ENCODE measurements at regions not wholly inside any gene's neighbourhood (a gene's known extent, or its start where the extent isn't known, plus 50 kb on each side); places are given as distances from the start of the nearest gene placed in this dataset.
A peak's percentile ranks its signal among the peaks of the same experiment; 100 is the strongest.

- no peaks in the 10 kb centered on the region for H3K4me1 ChIP-seq (ENCODE audit: low read length)
- H3K36me3 ChIP-seq (ENCODE audit: insufficient read depth, low read length) = no peaks in the 10 kb centered on the region
- no peak overlapping the region for H3K9ac ChIP-seq (ENCODE audit: low read length)
- no peaks in the 10 kb centered on the region for H4K20me1 ChIP-seq (ENCODE audit: insufficient read depth, low read depth, low read length)
- no peak for DNase-seq
- H3K9me2 ChIP-seq (replicated peaks; ENCODE audit: insufficient read depth, low read length) = no peaks in the 10 kb centered on the region
- H3K9me3 ChIP-seq (ENCODE audit: low read length) = no peaks in the 10 kb centered on the region
- H3K79me2 ChIP-seq (ENCODE audit: low read length) = no peaks in the 10 kb centered on the region
- H3K4me2 ChIP-seq (ENCODE audit: low read depth, low read length, poor library complexity, severe bottlenecking) = no peak overlapping the region
- no peak overlapping the region for H3K4me3 ChIP-seq (ENCODE audit: low read length)
- H3K27ac ChIP-seq (ENCODE audit: low read length) = no peak overlapping the region
- no peaks in the 10 kb centered on the region for H3K27me3 ChIP-seq (ENCODE audit: low read length)
- no peak overlapping the region for H2AFZ ChIP-seq (ENCODE audit: low read length)
Measured at GRCh38 chr12:58777815-58778214, 142.5 kb downstream of the LRIG3 start.

GRCh38 chr12:58781609-58782008, 138.7 kb downstream of the LRIG3 start:
- Histone ChIP-seq H3K9me2 (replicated peaks; ENCODE audit: insufficient read depth, low read length) (no peaks in the 10 kb centered on the region), H3K4me1 (ENCODE audit: low read length) (no peaks in the 10 kb centered on the region)

DNA sequence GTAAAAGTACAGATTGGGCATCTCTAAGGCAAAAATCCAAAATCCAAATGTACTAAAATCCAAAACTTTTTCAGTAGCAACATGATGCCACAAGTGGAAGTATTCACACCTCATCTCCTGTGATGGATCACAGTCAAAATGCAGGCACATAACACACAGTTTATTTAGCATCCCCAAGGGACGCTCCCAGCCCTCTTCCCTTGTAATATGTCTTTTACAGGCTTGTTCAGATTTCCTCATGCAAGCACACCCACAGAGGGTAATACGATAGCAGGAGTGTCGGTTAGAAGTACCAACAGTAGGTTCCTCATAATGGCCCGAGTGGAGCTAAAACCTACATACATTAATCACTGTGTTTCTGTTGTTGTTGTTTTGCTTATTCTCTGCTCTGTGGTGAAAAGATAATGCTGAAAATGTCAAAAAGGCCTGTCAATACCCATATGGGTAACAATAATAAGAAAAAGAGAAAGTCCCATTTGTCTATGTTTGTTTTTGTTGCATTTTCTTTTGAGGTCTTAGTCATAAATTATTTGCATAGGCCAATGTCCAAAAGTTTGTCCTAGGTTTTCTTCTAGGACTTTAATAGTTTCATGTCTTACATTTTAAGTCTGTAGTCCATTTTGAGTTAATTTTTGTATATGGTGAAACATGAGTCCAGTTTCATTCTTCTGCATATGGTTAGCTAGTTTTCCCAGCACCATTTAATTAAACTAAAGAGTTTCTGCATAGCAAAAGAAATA, 133.1 kb downstream of the LRIG3 start:
- Histone ChIP-seq H3K36me3 (ENCODE audit: insufficient read depth, low read length) (no peaks in the 10 kb centered on the region), H3K27ac (ENCODE audit: low read length) (no peak overlapping the region), H3K4me3 (ENCODE audit: low read length) (no peak overlapping the region)

More at GRCh38 chr12:58781609-58782008, 138.7 kb downstream of the LRIG3 start:
- DNase-seq = no peak
- Histone ChIP-seq H3K27me3 (ENCODE audit: low read length) (no peaks in the 10 kb centered on the region), H3K4me2 (ENCODE audit: low read depth, low read length, poor library complexity, severe bottlenecking) (no peak overlapping the region), H3K36me3 (ENCODE audit: insufficient read depth, low read length) (no peaks in the 10 kb centered on the region), H3K9me3 (ENCODE audit: low read length) (no peaks in the 10 kb centered on the region), H3K9ac (ENCODE audit: low read length) (no peak overlapping the region), H3K79me2 (ENCODE audit: low read length) (no peaks in the 10 kb centered on the region), H3K4me3 (ENCODE audit: low read length) (no peak overlapping the region), H4K20me1 (ENCODE audit: insufficient read depth, low read depth, low read length) (no peaks in the 10 kb centered on the region), H2AFZ (ENCODE audit: low read length) (no peak overlapping the region), H3K27ac (ENCODE audit: low read length) (no peak overlapping the region)

DNA sequence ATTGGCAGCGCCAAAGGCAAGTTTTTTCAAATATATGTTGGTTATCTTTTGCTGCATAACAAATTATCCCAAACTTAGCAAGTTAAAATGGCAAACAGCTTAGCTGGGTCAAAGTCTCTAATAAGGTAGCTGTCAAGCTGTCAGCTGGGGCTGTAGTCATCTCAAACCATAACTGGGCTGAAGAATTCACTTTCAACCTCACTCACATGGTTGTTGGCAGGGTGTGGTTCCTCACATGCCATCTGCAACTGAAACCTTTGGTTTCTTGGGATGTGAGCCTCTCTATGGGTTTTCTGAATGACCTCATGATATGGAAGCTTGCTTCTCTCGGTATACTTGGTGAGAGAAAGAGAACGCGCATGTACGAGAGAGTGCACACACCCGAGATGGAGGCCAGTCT, 125.4 kb downstream of the LRIG3 start:
- no peak overlapping the region for H3K4me3 ChIP-seq (ENCODE audit: low read length)
- H2AFZ ChIP-seq (ENCODE audit: low read length) = no peak overlapping the region
- H3K27me3 ChIP-seq (ENCODE audit: low read length) = no peaks in the 10 kb centered on the region
- H3K9ac ChIP-seq (ENCODE audit: low read length) = no peak overlapping the region
- H3K36me3 ChIP-seq (ENCODE audit: insufficient read depth, low read length) = no peaks in the 10 kb centered on the region
- H3K9me2 ChIP-seq (replicated peaks; ENCODE audit: insufficient read depth, low read length) = no peaks in the 10 kb centered on the region
- no peaks in the 10 kb centered on the region for H3K9me3 ChIP-seq (ENCODE audit: low read length)
- no peak overlapping the region for H3K27ac ChIP-seq (ENCODE audit: low read length)
- no peaks in the 10 kb centered on the region for H3K79me2 ChIP-seq (ENCODE audit: low read length)
- no peak overlapping the region for H3K4me2 ChIP-seq (ENCODE audit: low read depth, low read length, poor library complexity, severe bottlenecking)
- H4K20me1 ChIP-seq (ENCODE audit: insufficient read depth, low read depth, low read length) = no peaks in the 10 kb centered on the region
- no peaks in the 10 kb centered on the region for H3K4me1 ChIP-seq (ENCODE audit: low read length)
- DNase-seq = no peak

More for the DNA sequence above, 133.1 kb downstream of the LRIG3 start:
- Histone ChIP-seq H3K4me1 (ENCODE audit: low read length) (no peaks in the 10 kb centered on the region), H2AFZ (ENCODE audit: low read length) (no peak overlapping the region), H3K79me2 (ENCODE audit: low read length) (no peaks in the 10 kb centered on the region), H3K9me3 (ENCODE audit: low read length) (no peaks in the 10 kb centered on the region), H3K9ac (ENCODE audit: low read length) (no peak overlapping the region), H3K27me3 (ENCODE audit: low read length) (no peaks in the 10 kb centered on the region), H3K9me2 (replicated peaks; ENCODE audit: insufficient read depth, low read length) (no peaks in the 10 kb centered on the region), H3K4me2 (ENCODE audit: low read depth, low read length, poor library complexity, severe bottlenecking) (no peak overlapping the region), H4K20me1 (ENCODE audit: insufficient read depth, low read depth, low read length) (no peaks in the 10 kb centered on the region)
- no peak for DNase-seq

DNA sequence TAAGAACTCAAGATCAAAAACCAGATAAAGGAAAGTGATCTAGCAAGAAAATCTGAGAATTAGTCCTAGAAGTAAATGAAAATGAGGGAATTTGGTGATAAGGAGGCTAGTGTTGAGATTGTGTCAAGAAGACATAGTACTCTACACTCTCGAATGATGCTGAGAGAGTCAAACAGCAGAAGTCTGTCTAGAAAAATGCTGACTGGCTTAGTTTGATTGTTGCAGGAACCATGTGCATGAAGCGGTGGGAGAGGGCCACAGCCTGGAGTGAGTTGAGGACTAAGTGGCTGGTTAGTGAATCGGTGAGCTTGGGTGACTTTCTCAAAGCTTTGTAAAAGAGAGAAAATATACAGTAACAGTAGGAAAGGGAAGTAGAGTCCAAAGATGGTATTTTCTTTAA, 124.5 kb downstream of the LRIG3 start:
- no peak for DNase-seq
- Histone ChIP-seq H3K4me3 (ENCODE audit: low read length) (no peak overlapping the region), H3K27me3 (ENCODE audit: low read length) (no peaks in the 10 kb centered on the region), H3K79me2 (ENCODE audit: low read length) (no peaks in the 10 kb centered on the region), H3K9me3 (ENCODE audit: low read length) (no peaks in the 10 kb centered on the region), H3K36me3 (ENCODE audit: insufficient read depth, low read length) (no peaks in the 10 kb centered on the region), H3K9ac (ENCODE audit: low read length) (no peak overlapping the region), H2AFZ (ENCODE audit: low read length) (no peak overlapping the region), H3K9me2 (replicated peaks; ENCODE audit: insufficient read depth, low read length) (no peaks in the 10 kb centered on the region), H3K4me2 (ENCODE audit: low read depth, low read length, poor library complexity, severe bottlenecking) (no peak overlapping the region), H4K20me1 (ENCODE audit: insufficient read depth, low read depth, low read length) (no peaks in the 10 kb centered on the region), H3K4me1 (ENCODE audit: low read length) (no peaks in the 10 kb centered on the region), H3K27ac (ENCODE audit: low read length) (no peak overlapping the region)

DNA sequence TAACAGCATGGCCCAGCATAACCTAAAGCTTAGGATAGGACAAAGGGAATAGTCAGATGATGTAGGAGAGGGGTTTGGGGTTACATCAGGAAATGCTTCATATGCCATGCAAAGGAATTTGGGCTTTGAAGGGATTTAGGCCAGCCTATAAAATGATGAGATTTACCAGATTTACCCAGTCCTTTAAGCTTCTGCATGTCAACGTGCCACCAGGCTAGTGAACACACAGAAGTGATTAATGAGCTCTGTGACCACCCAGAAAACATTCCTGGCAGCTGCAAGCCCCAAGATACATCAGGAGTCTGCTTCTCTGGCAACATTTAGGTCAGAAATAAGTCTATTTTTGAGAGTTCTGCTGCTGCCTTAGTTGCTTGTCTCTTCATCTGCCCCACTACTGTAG, 118.3 kb downstream of the LRIG3 start:
- Histone ChIP-seq H3K9me3 (ENCODE audit: low read length) (no peaks in the 10 kb centered on the region), H3K36me3 (ENCODE audit: insufficient read depth, low read length) (no peaks in the 10 kb centered on the region), H3K27ac (ENCODE audit: low read length) (no peak overlapping the region), H3K27me3 (ENCODE audit: low read length) (no peaks in the 10 kb centered on the region), H3K9me2 (replicated peaks; ENCODE audit: insufficient read depth, low read length) (no peaks in the 10 kb centered on the region), H2AFZ (ENCODE audit: low read length) (no peak overlapping the region), H3K4me2 (ENCODE audit: low read depth, low read length, poor library complexity, severe bottlenecking) (no peak overlapping the region), H3K4me3 (ENCODE audit: low read length) (no peak overlapping the region), H3K4me1 (ENCODE audit: low read length) (no peaks in the 10 kb centered on the region), H3K79me2 (ENCODE audit: low read length) (no peaks in the 10 kb centered on the region), H3K9ac (ENCODE audit: low read length) (no peak overlapping the region), H4K20me1 (ENCODE audit: insufficient read depth, low read depth, low read length) (no peaks in the 10 kb centered on the region)
- DNase-seq = no peak

DNA sequence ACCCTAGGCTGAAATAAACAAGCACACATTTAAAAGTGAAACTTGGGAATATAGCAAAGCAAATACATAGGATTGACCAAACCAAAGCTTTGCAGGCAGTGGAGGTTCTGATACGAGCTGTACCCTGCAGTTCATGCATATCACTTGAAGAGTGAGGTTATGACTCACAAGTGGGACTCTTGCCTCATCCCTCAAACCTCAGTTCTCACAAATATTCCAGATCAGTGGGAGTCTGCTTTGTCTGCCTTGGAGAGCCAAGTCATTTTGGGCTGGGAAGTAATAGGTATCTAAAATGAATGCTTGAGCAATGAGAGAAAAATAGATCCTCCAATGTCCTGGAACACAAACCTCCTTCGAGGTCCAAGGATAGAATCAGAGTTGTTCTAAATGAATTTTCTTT, 116.4 kb downstream of the LRIG3 start:
- H3K79me2 ChIP-seq (ENCODE audit: low read length) = no peaks in the 10 kb centered on the region
- H3K4me3 ChIP-seq (ENCODE audit: low read length) = no peak overlapping the region
- H3K9ac ChIP-seq (ENCODE audit: low read length) = no peak overlapping the region
- no peaks in the 10 kb centered on the region for H3K9me2 ChIP-seq (replicated peaks; ENCODE audit: insufficient read depth, low read length)
- no peaks in the 10 kb centered on the region for H3K4me1 ChIP-seq (ENCODE audit: low read length)
- DNase-seq = no peak
- H2AFZ ChIP-seq (ENCODE audit: low read length) = no peak overlapping the region
- no peaks in the 10 kb centered on the region for H3K9me3 ChIP-seq (ENCODE audit: low read length)
- H3K4me2 ChIP-seq (ENCODE audit: low read depth, low read length, poor library complexity, severe bottlenecking) = no peak overlapping the region
- H3K27me3 ChIP-seq (ENCODE audit: low read length) = no peaks in the 10 kb centered on the region
- no peaks in the 10 kb centered on the region for H4K20me1 ChIP-seq (ENCODE audit: insufficient read depth, low read depth, low read length)
- no peak overlapping the region for H3K27ac ChIP-seq (ENCODE audit: low read length)
- H3K36me3 ChIP-seq (ENCODE audit: insufficient read depth, low read length) = no peaks in the 10 kb centered on the region

- Histone ChIP-seq H3K4me2 (ENCODE audit: low read depth, low read length, poor library complexity, severe bottlenecking) (no peak overlapping the region), H3K9me3 (ENCODE audit: low read length) (no peaks in the 10 kb centered on the region)
Measured at GRCh38 chr12:58804749-58805148, 115.6 kb downstream of the LRIG3 start.

More at GRCh38 chr12:58804749-58805148, 115.6 kb downstream of the LRIG3 start:
- Histone ChIP-seq H3K4me3 (ENCODE audit: low read length) (no peak overlapping the region), H3K27me3 (ENCODE audit: low read length) (no peaks in the 10 kb centered on the region), H2AFZ (ENCODE audit: low read length) (no peak overlapping the region), H3K27ac (ENCODE audit: low read length) (no peak overlapping the region), H3K36me3 (ENCODE audit: insufficient read depth, low read length) (no peaks in the 10 kb centered on the region), H3K9ac (ENCODE audit: low read length) (no peak overlapping the region), H3K4me1 (ENCODE audit: low read length) (no peaks in the 10 kb centered on the region), H4K20me1 (ENCODE audit: insufficient read depth, low read depth, low read length) (no peaks in the 10 kb centered on the region), H3K79me2 (ENCODE audit: low read length) (no peaks in the 10 kb centered on the region), H3K9me2 (replicated peaks; ENCODE audit: insufficient read depth, low read length) (no peaks in the 10 kb centered on the region)
- peak; percentile 55 for DNase-seq
